ENCODE measurements at regions not wholly inside any gene's neighbourhood (a gene's known extent, or its start where the extent isn't known, plus 50 kb on each side); places are given as distances from the start of the nearest gene placed in this dataset.

DNA sequence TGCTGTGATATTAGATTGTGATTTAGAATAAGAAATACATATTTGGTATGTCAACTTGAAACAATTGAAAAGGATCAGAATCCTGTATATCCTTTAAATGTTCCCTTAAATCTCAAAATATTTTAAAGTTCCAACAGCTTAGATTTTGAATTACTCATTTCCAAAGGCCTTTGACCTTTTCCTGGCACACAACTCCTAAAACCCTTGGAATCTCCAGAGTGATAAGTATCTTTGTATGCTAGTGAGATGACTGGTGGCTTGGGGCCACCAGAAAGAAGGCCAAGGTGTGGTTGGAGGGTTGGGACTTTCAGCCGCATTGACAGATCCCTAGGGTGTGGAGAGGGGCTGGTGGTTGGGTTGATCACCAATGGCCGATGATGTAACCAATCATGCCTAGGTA, 104.7 kb downstream of the YIPF5 start:
- TF ChIP-seq, protein P1, sequence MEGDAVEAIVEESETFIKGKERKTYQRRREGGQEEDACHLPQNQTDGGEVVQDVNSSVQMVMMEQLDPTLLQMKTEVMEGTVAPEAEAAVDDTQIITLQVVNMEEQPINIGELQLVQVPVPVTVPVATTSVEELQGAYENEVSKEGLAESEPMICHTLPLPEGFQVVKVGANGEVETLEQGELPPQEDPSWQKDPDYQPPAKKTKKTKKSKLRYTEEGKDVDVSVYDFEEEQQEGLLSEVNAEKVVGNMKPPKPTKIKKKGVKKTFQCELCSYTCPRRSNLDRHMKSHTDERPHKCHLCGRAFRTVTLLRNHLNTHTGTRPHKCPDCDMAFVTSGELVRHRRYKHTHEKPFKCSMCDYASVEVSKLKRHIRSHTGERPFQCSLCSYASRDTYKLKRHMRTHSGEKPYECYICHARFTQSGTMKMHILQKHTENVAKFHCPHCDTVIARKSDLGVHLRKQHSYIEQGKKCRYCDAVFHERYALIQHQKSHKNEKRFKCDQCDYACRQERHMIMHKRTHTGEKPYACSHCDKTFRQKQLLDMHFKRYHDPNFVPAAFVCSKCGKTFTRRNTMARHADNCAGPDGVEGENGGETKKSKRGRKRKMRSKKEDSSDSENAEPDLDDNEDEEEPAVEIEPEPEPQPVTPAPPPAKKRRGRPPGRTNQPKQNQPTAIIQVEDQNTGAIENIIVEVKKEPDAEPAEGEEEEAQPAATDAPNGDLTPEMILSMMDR (IDR thresholded peaks at IDR 0.05), result no peak
- TF ChIP-seq POLR2A (IDR thresholded peaks at IDR 0.05), result no peak
- no peak for TF ChIP-seq POLR2AphosphoS5 (IDR thresholded peaks at IDR 0.05)

Data from prostate gland (tissue), 2 donors.